ENCODE measurements at regions not wholly inside any gene's neighbourhood (a gene's known extent, or its start where the extent isn't known, plus 50 kb on each side); places are given as distances from the start of the nearest gene placed in this dataset.

- no peak for TF ChIP-seq POLR2A (IDR thresholded peaks at IDR 0.05; ENCODE audit: low read length)
- TF ChIP-seq GATA1 (IDR thresholded peaks at IDR 0.05; ENCODE audit: low read depth, low read length), result no peak
Measured at GRCh38 chr17:51421525-51421924, 161.2 kb downstream of the UTP18 start.
